HepG2 (cell line): ENCODE measurements at regions not wholly inside any gene's neighbourhood (a gene's known extent, or its start where the extent isn't known, plus 50 kb on each side); places are given as distances from the start of the nearest gene placed in this dataset.

Source experiments
- ATF7 ChIP-seq, 2 experiments: fragments of 450-650 bp in 1 of 2; sonication (generic) in 1 of 2; formaldehyde crosslinking in 1 of 2; IDR thresholded peaks; 2 replicates each; pipeline versions ENCODE4 v1.4.0 to v1.6.1; 2016 to 2020; ENCODE audit warnings: antibody characterized with exemption in 1 of 2, mild to moderate bottlenecking in 1 of 2, missing genetic modification reagents in 1 of 2
- NFAT5 ChIP-seq: sonication (generic); formaldehyde crosslinking; IDR thresholded peaks from 2 replicates; pipeline ENCODE4 v1.4.0; 2020; ENCODE audit warnings: missing genetic modification reagents
- PAXIP1 ChIP-seq: sonication (generic); formaldehyde crosslinking; conservative IDR thresholded peaks from 2 replicates; pipeline ENCODE4 v1.4.0; 2020; ENCODE audit warnings: mild to moderate bottlenecking, missing genetic modification reagents, moderate library complexity
- ZBTB4 ChIP-seq: sonication (generic); formaldehyde crosslinking; IDR thresholded peaks from 2 replicates; pipeline ENCODE4 v1.4.0; 2020; ENCODE audit warnings: missing genetic modification reagents, mild to moderate bottlenecking, borderline replicate concordance

- TF ChIP-seq PAXIP1, result no peak
- TF ChIP-seq ZBTB4 (CRISPR knock-in tag), result no peak
- no peak for TF ChIP-seq NFAT5 (CRISPR knock-in tag)
- TF ChIP-seq ATF7 (IDR thresholded peaks at IDR 0.05), result no peak
- no peak for TF ChIP-seq ATF7 (CRISPR knock-in tag; IDR thresholded peaks at IDR 0.05)
- TF ChIP-seq, all 625 proteins: peak for 0
Measured at GRCh38 chr1:222970040-222970439, 155.2 kb downstream of the DISP1 start (continued).
